AG04449 (cell line): ENCODE measurements at regions not wholly inside any gene's neighbourhood (a gene's known extent, or its start where the extent isn't known, plus 50 kb on each side); places are given as distances from the start of the nearest gene placed in this dataset.

Experiments
- CTCF ChIA-PET: fragments of 350-600 bp; formaldehyde crosslinking; extraction: SDS; loops from one replicate; lab custom pipeline; 2021; ENCODE audit warnings: antibody characterized with exemption; lab: Yijun Ruan, JAX
- POLR2A ChIA-PET: fragments of 400-600, 350-600 bp; formaldehyde crosslinking; extraction: SDS; loops from one replicate; lab custom pipeline; 2020; ENCODE audit warnings: antibody characterized with exemption, inconsistent platforms; lab: Yijun Ruan, JAX
- DNase-seq: peaks from one replicate; pipeline ENCODE4 v3.0.0-alpha.2; 2010; ENCODE audit warnings: low read depth, low spot score
- H3K4me3 ChIP-seq: 2 replicates; pipeline ENCODE4 v1.5.1; 2011; ENCODE audit warnings: low read depth, mild to moderate bottlenecking, control low read depth, low read length
- CTCF ChIP-seq: IDR thresholded peaks from one replicate; pipeline ENCODE4 v1.5.1; 2011; ENCODE audit warnings: mild to moderate bottlenecking, moderate library complexity, low read length, control low read depth, inconsistent platforms; ENCODE audit not compliant: insufficient read depth; ENCODE audit errors: missing control alignments

- DNase-seq, result no peak
- CTCF ChIA-PET, result no interaction called here
- POLR2A ChIA-PET, result no interaction called here
- TF ChIP-seq CTCF, result no peak
- no peak overlapping the region for H3K4me3 ChIP-seq
Observed at GRCh38 chr2:160931531-160931930, 228.7 kb upstream of the TANK start.

- TF ChIP-seq CTCF, result no peak
- POLR2A ChIA-PET, result no interaction called here
- no peak for DNase-seq
- CTCF ChIA-PET, result no interaction called here
- no peak overlapping the region for H3K4me3 ChIP-seq
Observed at GRCh38 chr2:160932960-160933359, 227.3 kb upstream of the TANK start.

DNA sequence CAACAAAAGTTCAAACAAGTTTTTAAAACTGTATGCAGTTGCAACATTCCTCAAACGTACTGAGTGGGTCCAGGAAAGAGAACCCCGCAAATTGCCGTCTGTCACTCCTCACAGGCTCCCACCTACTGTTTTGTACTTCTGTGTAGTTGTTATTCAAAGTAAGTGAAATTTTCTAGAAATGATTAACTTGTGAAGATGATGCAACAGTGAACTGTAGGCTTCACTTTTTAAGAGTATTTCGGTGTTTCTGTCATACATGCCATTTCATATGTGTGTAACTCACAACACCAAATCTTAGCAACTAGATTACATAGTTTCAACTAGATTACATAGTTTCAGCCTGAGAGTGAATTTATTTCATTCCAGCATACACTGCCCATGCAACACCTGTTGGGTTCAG is 226.0 kb upstream of the TANK start:
- DNase-seq, result no peak
- POLR2A ChIA-PET, result interaction anchor here (0.6 kb wide), 1 partner anchor 13 kb away, joined by 3 read pairs; no protein-coding TSS in a partner anchor
- CTCF ChIA-PET, result no interaction called here
- no peak overlapping the region for H3K4me3 ChIP-seq
- TF ChIP-seq CTCF, result no peak

DNA sequence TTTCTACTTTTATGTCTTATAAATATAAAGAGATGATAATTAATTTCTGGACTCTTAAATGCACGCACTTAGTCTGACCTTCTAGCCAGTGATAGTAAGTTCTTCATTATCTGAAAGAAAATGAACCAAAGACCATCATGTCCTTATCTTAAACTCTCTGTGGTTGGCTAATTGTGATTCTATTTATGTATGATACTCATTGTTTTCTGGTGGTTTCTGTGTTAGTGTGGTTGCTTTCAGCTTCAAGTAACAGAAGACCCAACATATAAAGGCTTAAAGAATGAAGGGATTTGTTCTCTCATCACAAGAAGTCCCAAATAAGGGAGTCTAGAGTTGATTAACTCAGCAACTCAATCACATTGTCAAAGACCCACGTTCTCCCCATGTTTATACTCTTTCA is 225.2 kb upstream of the TANK start:
- DNase-seq, result no peak
- TF ChIP-seq CTCF, result no peak
- CTCF ChIA-PET, result no interaction called here
- no peak overlapping the region for H3K4me3 ChIP-seq
- POLR2A ChIA-PET, result no interaction called here

DNA sequence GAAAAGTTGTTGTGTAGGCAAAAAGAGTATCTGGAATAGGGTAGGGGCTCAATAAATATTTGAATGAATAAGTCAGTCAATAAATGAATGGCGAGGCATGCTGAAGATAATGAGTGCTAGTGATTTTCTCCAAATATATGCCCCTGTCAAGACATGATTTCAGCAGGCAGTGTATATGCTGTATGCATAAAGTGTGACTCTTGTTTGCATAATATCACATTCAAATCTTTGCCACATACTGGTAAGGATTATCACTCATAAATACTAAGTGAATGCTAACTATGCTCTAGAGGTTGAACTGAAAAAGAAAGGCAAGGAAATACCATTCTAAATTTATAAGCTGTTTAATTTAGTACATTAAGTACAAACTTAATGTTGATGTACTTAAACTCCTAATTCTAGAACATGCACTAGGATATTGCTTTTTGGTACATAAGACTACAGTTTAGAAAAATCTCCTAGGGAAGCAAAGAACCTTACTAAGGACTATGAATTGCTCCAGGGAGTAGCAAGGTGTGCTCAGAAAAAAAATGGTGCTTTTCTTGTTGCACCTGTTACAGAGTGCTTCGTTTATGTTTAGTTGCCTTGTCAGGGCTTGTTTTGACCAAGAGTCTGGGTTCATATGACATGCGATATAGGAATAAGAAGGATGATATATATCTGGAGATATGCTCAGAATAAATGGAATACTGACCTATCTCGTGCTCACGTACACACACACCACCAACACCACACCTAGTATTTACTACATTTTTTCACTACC is 224.0 kb upstream of the TANK start:
- TF ChIP-seq CTCF, result no peak
- no peak for DNase-seq
- ChIA-PET POLR2A (no interaction called here), CTCF (no interaction called here)
- no peak overlapping the region for H3K4me3 ChIP-seq

- ChIA-PET POLR2A (no interaction called here), CTCF (no interaction called here)
- TF ChIP-seq CTCF, result no peak
- no peak overlapping the region for H3K4me3 ChIP-seq
- DNase-seq, result no peak
Observed at GRCh38 chr2:160940271-160940670, 220.0 kb upstream of the TANK start.
